ENCODE measurements at regions not wholly inside any gene's neighbourhood (a gene's known extent, or its start where the extent isn't known, plus 50 kb on each side); places are given as distances from the start of the nearest gene placed in this dataset.

DNA sequence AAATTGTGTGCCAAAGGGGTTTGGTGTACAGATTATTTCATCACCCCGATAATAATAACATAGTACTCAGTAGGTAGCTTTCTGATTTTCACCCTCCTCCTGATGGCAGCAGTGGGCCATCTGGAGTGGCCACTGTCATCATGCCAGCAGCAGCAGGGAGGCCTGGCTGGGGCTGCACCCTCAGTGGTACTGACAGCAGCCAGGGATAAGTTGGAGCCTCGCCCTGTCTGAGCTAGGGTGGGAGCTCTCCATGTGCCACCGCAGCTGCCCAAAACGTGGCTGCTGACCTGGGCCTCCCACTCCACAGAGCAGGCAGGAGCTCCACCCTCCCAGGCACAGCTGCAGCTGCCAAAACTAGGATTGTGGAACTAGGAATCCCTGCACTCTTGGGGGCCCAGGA, 700.8 kb upstream of the KCND2 start:
- TF ChIP-seq, protein P1, sequence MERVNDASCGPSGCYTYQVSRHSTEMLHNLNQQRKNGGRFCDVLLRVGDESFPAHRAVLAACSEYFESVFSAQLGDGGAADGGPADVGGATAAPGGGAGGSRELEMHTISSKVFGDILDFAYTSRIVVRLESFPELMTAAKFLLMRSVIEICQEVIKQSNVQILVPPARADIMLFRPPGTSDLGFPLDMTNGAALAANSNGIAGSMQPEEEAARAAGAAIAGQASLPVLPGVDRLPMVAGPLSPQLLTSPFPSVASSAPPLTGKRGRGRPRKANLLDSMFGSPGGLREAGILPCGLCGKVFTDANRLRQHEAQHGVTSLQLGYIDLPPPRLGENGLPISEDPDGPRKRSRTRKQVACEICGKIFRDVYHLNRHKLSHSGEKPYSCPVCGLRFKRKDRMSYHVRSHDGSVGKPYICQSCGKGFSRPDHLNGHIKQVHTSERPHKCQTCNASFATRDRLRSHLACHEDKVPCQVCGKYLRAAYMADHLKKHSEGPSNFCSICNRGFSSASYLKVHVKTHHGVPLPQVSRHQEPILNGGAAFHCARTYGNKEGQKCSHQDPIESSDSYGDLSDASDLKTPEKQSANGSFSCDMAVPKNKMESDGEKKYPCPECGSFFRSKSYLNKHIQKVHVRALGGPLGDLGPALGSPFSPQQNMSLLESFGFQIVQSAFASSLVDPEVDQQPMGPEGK (CRISPR knock-in tag; IDR thresholded peaks at IDR 0.05; ENCODE audit: borderline replicate concordance) = no peak
- no peak for TF ChIP-seq ZFP30 (CRISPR knock-in tag; IDR thresholded peaks at IDR 0.05)

Measured in SK-N-SH treated with all-trans-retinoic acid at 6 μM for 48 hours (cell line).